HEK293 (cell line): ENCODE measurements at regions not wholly inside any gene's neighbourhood (a gene's known extent, or its start where the extent isn't known, plus 50 kb on each side); places are given as distances from the start of the nearest gene placed in this dataset.

Experiments
- KLF1 ChIP-seq: fragments of 450-650 bp; formaldehyde crosslinking; IDR thresholded peaks from 2 replicates; pipeline ENCODE4 v1.5.1; 2016; ENCODE audit warnings: missing biosample characterization, missing genetic modification characterization
- PBX3 ChIP-seq: sonication (generic); formaldehyde crosslinking; IDR thresholded peaks from 2 replicates; pipeline ENCODE4 v1.8.1; 2022; ENCODE audit warnings: mild to moderate bottlenecking, moderate library complexity, missing genetic modification reagents
- REPIN1 ChIP-seq: fragments of 450-650 bp; formaldehyde crosslinking; IDR thresholded peaks from 2 replicates; pipeline ENCODE4 v1.5.1; 2017; ENCODE audit warnings: missing biosample characterization, missing genetic modification characterization, low read depth
- REST ChIP-seq: fragments of 450-650 bp; formaldehyde crosslinking; IDR thresholded peaks from 2 replicates; pipeline ENCODE4 v1.5.1; 2016; ENCODE audit warnings: missing biosample characterization, missing genetic modification characterization
- YY1 ChIP-seq: fragments of 450-650 bp; formaldehyde crosslinking; IDR thresholded peaks from 2 replicates; pipeline ENCODE4 v1.5.1; 2018; ENCODE audit warnings: missing biosample characterization, missing genetic modification characterization
- ZIC2 ChIP-seq: fragments of 450-650 bp; formaldehyde crosslinking; IDR thresholded peaks from 2 replicates; pipeline ENCODE4 v1.5.1; 2016; ENCODE audit warnings: missing biosample characterization, missing genetic modification characterization
- ZNF324 ChIP-seq: fragments of 450-650 bp; formaldehyde crosslinking; IDR thresholded peaks from 2 replicates; pipeline ENCODE4 v1.5.1; 2016; ENCODE audit warnings: missing biosample characterization, missing genetic modification characterization
- ZNF416 ChIP-seq: fragments of 450-650 bp; formaldehyde crosslinking; IDR thresholded peaks from 2 replicates; pipeline ENCODE4 v1.5.1; 2016; ENCODE audit warnings: missing biosample characterization, missing genetic modification characterization
- ZNF555 ChIP-seq: fragments of 450-650 bp; formaldehyde crosslinking; conservative IDR thresholded peaks from 2 replicates; pipeline ENCODE4 v1.5.1; 2017; ENCODE audit warnings: missing biosample characterization, mild to moderate bottlenecking, missing genetic modification characterization, inconsistent platforms
- ZNF776 ChIP-seq: fragments of 450-650 bp; formaldehyde crosslinking; IDR thresholded peaks from 2 replicates; pipeline ENCODE4 v1.5.0; 2017; ENCODE audit warnings: missing biosample characterization, missing genetic modification characterization, borderline replicate concordance
- ZNF785 ChIP-seq: fragments of 450-650 bp; formaldehyde crosslinking; IDR thresholded peaks from 2 replicates; pipeline ENCODE4 v1.5.1; 2016; ENCODE audit warnings: missing biosample characterization, missing genetic modification characterization
- TF ChIP-seq, protein P1 (sequence below): fragments of 450-650 bp; formaldehyde crosslinking; IDR thresholded peaks from 2 replicates; pipeline ENCODE4 v1.5.1; 2016; ENCODE audit warnings: missing biosample characterization, missing genetic modification characterization
- TF ChIP-seq, protein P2 (sequence below): fragments of 450-650 bp; formaldehyde crosslinking; IDR thresholded peaks from 2 replicates; pipeline ENCODE4 v1.5.1; 2016; ENCODE audit warnings: missing biosample characterization, missing genetic modification characterization, borderline replicate concordance

DNA sequence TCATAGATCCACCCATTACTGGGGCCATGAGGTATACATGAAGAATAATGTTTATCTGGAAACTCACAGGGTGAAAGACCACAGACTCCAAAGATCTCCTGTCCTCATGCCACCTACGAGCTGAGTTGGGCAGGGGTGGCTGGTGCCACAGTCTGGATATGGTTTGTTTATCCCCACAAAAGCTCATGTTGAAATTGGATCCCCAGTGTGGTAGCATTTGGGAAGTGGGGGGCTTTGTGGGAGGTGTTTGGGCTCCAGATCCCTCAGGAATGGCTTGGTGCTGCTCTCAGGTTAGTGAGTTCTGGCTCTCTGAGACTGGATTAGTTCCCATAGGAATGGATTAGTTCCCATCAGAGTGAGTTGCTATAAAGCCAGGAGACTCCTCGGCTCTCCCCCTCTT lies 192.3 kb upstream of the FSCB start:
- TF ChIP-seq, protein P1, sequence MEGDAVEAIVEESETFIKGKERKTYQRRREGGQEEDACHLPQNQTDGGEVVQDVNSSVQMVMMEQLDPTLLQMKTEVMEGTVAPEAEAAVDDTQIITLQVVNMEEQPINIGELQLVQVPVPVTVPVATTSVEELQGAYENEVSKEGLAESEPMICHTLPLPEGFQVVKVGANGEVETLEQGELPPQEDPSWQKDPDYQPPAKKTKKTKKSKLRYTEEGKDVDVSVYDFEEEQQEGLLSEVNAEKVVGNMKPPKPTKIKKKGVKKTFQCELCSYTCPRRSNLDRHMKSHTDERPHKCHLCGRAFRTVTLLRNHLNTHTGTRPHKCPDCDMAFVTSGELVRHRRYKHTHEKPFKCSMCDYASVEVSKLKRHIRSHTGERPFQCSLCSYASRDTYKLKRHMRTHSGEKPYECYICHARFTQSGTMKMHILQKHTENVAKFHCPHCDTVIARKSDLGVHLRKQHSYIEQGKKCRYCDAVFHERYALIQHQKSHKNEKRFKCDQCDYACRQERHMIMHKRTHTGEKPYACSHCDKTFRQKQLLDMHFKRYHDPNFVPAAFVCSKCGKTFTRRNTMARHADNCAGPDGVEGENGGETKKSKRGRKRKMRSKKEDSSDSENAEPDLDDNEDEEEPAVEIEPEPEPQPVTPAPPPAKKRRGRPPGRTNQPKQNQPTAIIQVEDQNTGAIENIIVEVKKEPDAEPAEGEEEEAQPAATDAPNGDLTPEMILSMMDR (tag by site-specific recombination) = no peak
- TF ChIP-seq REPIN1 = no peak
- no peak for TF ChIP-seq KLF1 (tag by site-specific recombination)
- no peak for TF ChIP-seq ZNF555 (tag by site-specific recombination)
- TF ChIP-seq, protein P2, sequence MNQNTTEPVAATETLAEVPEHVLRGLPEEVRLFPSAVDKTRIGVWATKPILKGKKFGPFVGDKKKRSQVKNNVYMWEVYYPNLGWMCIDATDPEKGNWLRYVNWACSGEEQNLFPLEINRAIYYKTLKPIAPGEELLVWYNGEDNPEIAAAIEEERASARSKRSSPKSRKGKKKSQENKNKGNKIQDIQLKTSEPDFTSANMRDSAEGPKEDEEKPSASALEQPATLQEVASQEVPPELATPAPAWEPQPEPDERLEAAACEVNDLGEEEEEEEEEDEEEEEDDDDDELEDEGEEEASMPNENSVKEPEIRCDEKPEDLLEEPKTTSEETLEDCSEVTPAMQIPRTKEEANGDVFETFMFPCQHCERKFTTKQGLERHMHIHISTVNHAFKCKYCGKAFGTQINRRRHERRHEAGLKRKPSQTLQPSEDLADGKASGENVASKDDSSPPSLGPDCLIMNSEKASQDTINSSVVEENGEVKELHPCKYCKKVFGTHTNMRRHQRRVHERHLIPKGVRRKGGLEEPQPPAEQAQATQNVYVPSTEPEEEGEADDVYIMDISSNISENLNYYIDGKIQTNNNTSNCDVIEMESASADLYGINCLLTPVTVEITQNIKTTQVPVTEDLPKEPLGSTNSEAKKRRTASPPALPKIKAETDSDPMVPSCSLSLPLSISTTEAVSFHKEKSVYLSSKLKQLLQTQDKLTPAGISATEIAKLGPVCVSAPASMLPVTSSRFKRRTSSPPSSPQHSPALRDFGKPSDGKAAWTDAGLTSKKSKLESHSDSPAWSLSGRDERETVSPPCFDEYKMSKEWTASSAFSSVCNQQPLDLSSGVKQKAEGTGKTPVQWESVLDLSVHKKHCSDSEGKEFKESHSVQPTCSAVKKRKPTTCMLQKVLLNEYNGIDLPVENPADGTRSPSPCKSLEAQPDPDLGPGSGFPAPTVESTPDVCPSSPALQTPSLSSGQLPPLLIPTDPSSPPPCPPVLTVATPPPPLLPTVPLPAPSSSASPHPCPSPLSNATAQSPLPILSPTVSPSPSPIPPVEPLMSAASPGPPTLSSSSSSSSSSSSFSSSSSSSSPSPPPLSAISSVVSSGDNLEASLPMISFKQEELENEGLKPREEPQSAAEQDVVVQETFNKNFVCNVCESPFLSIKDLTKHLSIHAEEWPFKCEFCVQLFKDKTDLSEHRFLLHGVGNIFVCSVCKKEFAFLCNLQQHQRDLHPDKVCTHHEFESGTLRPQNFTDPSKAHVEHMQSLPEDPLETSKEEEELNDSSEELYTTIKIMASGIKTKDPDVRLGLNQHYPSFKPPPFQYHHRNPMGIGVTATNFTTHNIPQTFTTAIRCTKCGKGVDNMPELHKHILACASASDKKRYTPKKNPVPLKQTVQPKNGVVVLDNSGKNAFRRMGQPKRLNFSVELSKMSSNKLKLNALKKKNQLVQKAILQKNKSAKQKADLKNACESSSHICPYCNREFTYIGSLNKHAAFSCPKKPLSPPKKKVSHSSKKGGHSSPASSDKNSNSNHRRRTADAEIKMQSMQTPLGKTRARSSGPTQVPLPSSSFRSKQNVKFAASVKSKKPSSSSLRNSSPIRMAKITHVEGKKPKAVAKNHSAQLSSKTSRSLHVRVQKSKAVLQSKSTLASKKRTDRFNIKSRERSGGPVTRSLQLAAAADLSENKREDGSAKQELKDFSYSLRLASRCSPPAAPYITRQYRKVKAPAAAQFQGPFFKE = no peak
- TF ChIP-seq ZNF324 (tag by site-specific recombination) = no peak
- TF ChIP-seq ZNF416 (tag by site-specific recombination) = no peak
- TF ChIP-seq ZNF776 (tag by site-specific recombination) = no peak
- no peak for TF ChIP-seq YY1 (tag by site-specific recombination)
- no peak for TF ChIP-seq ZNF785
- TF ChIP-seq REST (tag by site-specific recombination) = no peak
- no peak for TF ChIP-seq ZIC2 (tag by site-specific recombination)
- no peak for TF ChIP-seq PBX3 (CRISPR knock-in tag)
